WTC11 (cell line): ENCODE measurements at regions not wholly inside any gene's neighbourhood (a gene's known extent, or its start where the extent isn't known, plus 50 kb on each side); places are given as distances from the start of the nearest gene placed in this dataset.

ENCODE experiments used
- ATAC-seq: fragments of 200-7000 bp; cut with Tn5 transposase; 2 replicates; pipeline ENCODE4 v1.10.0; 2021; ENCODE audit warnings: mild to moderate bottlenecking, moderate library complexity
- CTCF ChIA-PET: fragments of 300-600 bp; sonication (Branson Sonifier 250); formaldehyde crosslinking; loops from one replicate; lab custom pipeline; 2021; ENCODE audit warnings: antibody characterized with exemption; lab: Charles Lee
- POLR2A ChIA-PET: fragments of 350-600 bp; sonication (Branson Sonifier 250); formaldehyde crosslinking; loops from one replicate; lab custom pipeline; 2021; ENCODE audit warnings: antibody characterized with exemption; lab: Charles Lee
- DNase-seq: peaks from one replicate; pipeline ENCODE4 v3.0.0; 2021; ENCODE audit warnings: low spot score
- H3K27ac Mint-ChIP-seq: 2 replicates; pipeline ENCODE4 v1.8.0; 2021; ENCODE audit warnings: mixed read lengths
- H3K27me3 Mint-ChIP-seq: 2 replicates; pipeline ENCODE4 v1.8.0; 2021; ENCODE audit warnings: low read depth, mild to moderate bottlenecking, moderate library complexity, mixed read lengths
- H3K36me3 Mint-ChIP-seq: 2 replicates; pipeline ENCODE4 v1.8.0; 2021; ENCODE audit warnings: mixed read lengths
- H3K4me1 Mint-ChIP-seq: 2 replicates; pipeline ENCODE4 v1.8.0; 2022; ENCODE audit warnings: mixed read lengths
- H3K4me3 Mint-ChIP-seq: 2 replicates; pipeline ENCODE4 v1.8.0; 2021; ENCODE audit warnings: mild to moderate bottlenecking, moderate library complexity, mixed read lengths
- H3K9me3 Mint-ChIP-seq: 2 replicates; pipeline ENCODE4 v1.8.0; 2021; ENCODE audit warnings: mixed read lengths
- ATF2 ChIP-seq: sonication (generic); formaldehyde crosslinking; IDR thresholded peaks from 2 replicates; pipeline ENCODE4 v1.8.1; 2022; ENCODE audit warnings: low read depth, missing genetic modification reagents, borderline replicate concordance
- CDX4 ChIP-seq: fragments of 250-450 bp; sonication (Bioruptor Pico); IDR thresholded peaks from 2 replicates; pipeline ENCODE4 v1.9.0; 2021; ENCODE audit warnings: moderate library complexity, mild to moderate bottlenecking, inconsistent platforms, borderline replicate concordance
- ETV6 ChIP-seq: sonication (generic); formaldehyde crosslinking; IDR thresholded peaks from 2 replicates; pipeline ENCODE4 v1.8.1; 2022; ENCODE audit warnings: mild to moderate bottlenecking, missing genetic modification reagents
- GRHL2 ChIP-seq: fragments of 250-450 bp; sonication (Bioruptor Pico); IDR thresholded peaks from 2 replicates; pipeline ENCODE4 v1.8.0; 2022; ENCODE audit warnings: mild to moderate bottlenecking, moderate library complexity; ENCODE audit not compliant: insufficient replicate concordance, severe bottlenecking
- HMGXB4 ChIP-seq: sonication (generic); formaldehyde crosslinking; IDR thresholded peaks from 2 replicates; pipeline ENCODE4 v1.8.1; 2023; ENCODE audit warnings: mild to moderate bottlenecking, moderate library complexity, missing genetic modification reagents
- IRF2 ChIP-seq: sonication (generic); formaldehyde crosslinking; IDR thresholded peaks from 2 replicates; pipeline ENCODE4 v1.8.0; 2022; ENCODE audit warnings: low read depth, missing genetic modification reagents, borderline replicate concordance
- KAT7 ChIP-seq: sonication (generic); formaldehyde crosslinking; IDR thresholded peaks from 2 replicates; pipeline ENCODE4 v1.8.1; 2023; ENCODE audit warnings: missing genetic modification reagents, mild to moderate bottlenecking, borderline replicate concordance
- MXD4 ChIP-seq: fragments of 250-450 bp; sonication (Bioruptor Pico); IDR thresholded peaks from 2 replicates; pipeline ENCODE4 v1.8.0; 2021; ENCODE audit warnings: mild to moderate bottlenecking, moderate library complexity, borderline replicate concordance
- NFE2L1 ChIP-seq: sonication (generic); formaldehyde crosslinking; IDR thresholded peaks from 2 replicates; pipeline ENCODE4 v1.8.1; 2023; ENCODE audit warnings: missing genetic modification reagents
- PREB ChIP-seq: sonication (generic); formaldehyde crosslinking; IDR thresholded peaks from 2 replicates; pipeline ENCODE4 v1.8.1; 2022; ENCODE audit warnings: mild to moderate bottlenecking, missing genetic modification reagents, moderate library complexity, borderline replicate concordance
- ZMAT4 ChIP-seq: fragments of 250-450 bp; sonication (Bioruptor Pico); IDR thresholded peaks from 2 replicates; pipeline ENCODE4 v1.9.0; 2021; ENCODE audit warnings: mild to moderate bottlenecking
- ZNF138 ChIP-seq: sonication (generic); formaldehyde crosslinking; conservative IDR thresholded peaks from 2 replicates; pipeline ENCODE4 v1.8.1; 2022; ENCODE audit warnings: mild to moderate bottlenecking, moderate library complexity, missing genetic modification reagents
- ZNF232 ChIP-seq: sonication (generic); formaldehyde crosslinking; IDR thresholded peaks from 2 replicates; pipeline ENCODE4 v1.8.0; 2022; ENCODE audit warnings: mild to moderate bottlenecking, missing genetic modification reagents
- ZNF317 ChIP-seq: sonication (generic); formaldehyde crosslinking; IDR thresholded peaks from 2 replicates; pipeline ENCODE4 v1.8.1; 2023; ENCODE audit warnings: low read depth, mild to moderate bottlenecking, moderate library complexity, missing genetic modification reagents, borderline replicate concordance
- ZNF416 ChIP-seq: fragments of 250-450 bp; sonication (Bioruptor Pico); IDR thresholded peaks from 2 replicates; pipeline ENCODE4 v1.9.0; 2021; ENCODE audit warnings: mild to moderate bottlenecking, inconsistent platforms
- ZNF512 ChIP-seq: sonication (generic); formaldehyde crosslinking; IDR thresholded peaks from 2 replicates; pipeline ENCODE4 v1.8.1; 2022; ENCODE audit warnings: missing genetic modification reagents, borderline replicate concordance
- ZNF671 ChIP-seq: fragments of 250-450 bp; sonication (Bioruptor Pico); IDR thresholded peaks from 2 replicates; pipeline ENCODE4 v1.8.0; 2021; ENCODE audit warnings: mild to moderate bottlenecking

- Mint-ChIP-seq H3K4me1 (peaks cover 57% of the 10 kb centered on the region), H3K4me3 (no peak overlapping the region), H3K27me3 (peaks cover 4% of the 10 kb centered on the region), H3K36me3 (no peaks in the 10 kb centered on the region), H3K27ac (peak overlapping the region; percentile 54; the same call in 1 of the 2 replicates), H3K9me3 (peaks cover 5% of the 10 kb centered on the region; the same call in 1 of the 2 replicates)
- ChIA-PET CTCF (no interaction called here), POLR2A (no interaction called here)
- TF ChIP-seq MXD4 (no peak), IRF2 (CRISPR knock-in tag) (no peak), CDX4 (CRISPR knock-in tag) (no peak), ZMAT4 (CRISPR knock-in tag) (no peak), HMGXB4 (CRISPR knock-in tag) (no peak)
- DNase-seq: no peak
- no peak for ATAC-seq
These were observed 122.4 kb upstream of the DYRK2 start for GRCh38 chr12:67526129-67526528.

- Mint-ChIP-seq H3K36me3 (peaks cover 7% of the 10 kb centered on the region; the same call in 1 of the 2 replicates), H3K9me3 (peaks cover 16% of the 10 kb centered on the region), H3K27me3 (no peaks in the 10 kb centered on the region; the same call in 1 of the 2 replicates), H3K27ac (no peak overlapping the region), H3K4me3 (no peak overlapping the region), H3K4me1 (peaks cover 49% of the 10 kb centered on the region)
- CTCF ChIA-PET: no interaction called here
- POLR2A ChIA-PET: no interaction called here
- TF ChIP-seq ZNF317 (no peak), KAT7 (CRISPR knock-in tag) (no peak)
- DNase-seq: no peak
- ATAC-seq: no peak
These were observed 117.5 kb upstream of the DYRK2 start for GRCh38 chr12:67531051-67531450.

- Mint-ChIP-seq H3K27ac (no peak overlapping the region), H3K4me1 (peaks cover 49% of the 10 kb centered on the region), H3K27me3 (no peaks in the 10 kb centered on the region; the same call in 1 of the 2 replicates), H3K36me3 (peaks cover 7% of the 10 kb centered on the region; the same call in 1 of the 2 replicates), H3K4me3 (no peak overlapping the region), H3K9me3 (peaks cover 16% of the 10 kb centered on the region)
- TF ChIP-seq ZNF138 (CRISPR knock-in tag): no peak
- no peak for TF ChIP-seq ATF2 (CRISPR knock-in tag)
- no peak for TF ChIP-seq NFE2L1
- no peak for TF ChIP-seq ZNF512 (CRISPR knock-in tag)
- TF ChIP-seq ZNF416: no peak
- TF ChIP-seq PREB (CRISPR knock-in tag): no peak
- TF ChIP-seq ETV6 (CRISPR knock-in tag): no peak
- TF ChIP-seq ZNF232 (CRISPR knock-in tag): no peak
- no peak for TF ChIP-seq GRHL2 (CRISPR knock-in tag)
- no peak for TF ChIP-seq ZNF671
- no peak for ATAC-seq
- no peak for DNase-seq
- CTCF ChIA-PET: no interaction called here
- POLR2A ChIA-PET: no interaction called here
These were observed 117.0 kb upstream of the DYRK2 start for GRCh38 chr12:67531501-67531900.
